Posterior cingulate gyrus (tissue), 11 donors: ENCODE measurements at regions not wholly inside any gene's neighbourhood (a gene's known extent, or its start where the extent isn't known, plus 50 kb on each side); places are given as distances from the start of the nearest gene placed in this dataset.
"Not testable (repeated sequence)": the region's sequence is repeated elsewhere in the genome, so short reads cannot be mapped to it uniquely, and the experiment has no call there.

Experiments
- DNase-seq, 10 donors: peaks; one replicate each; pipeline versions ENCODE4 v3.0.0 to v3.0.0-alpha.2; 2020 to 2021; ENCODE audit warnings: mixed read lengths in 3 of 10
- intact Hi-C: fragments of 100-400 bp; cut with DNase I; formaldehyde crosslinking; loops from one replicate; pipeline ENCODE4 v1.15.1; 2023

- DNase-seq, intact Hi-C loops: not testable (repeated sequence)
These were observed 890.3 kb upstream of the GOT2 start for GRCh38 chr16:59624381-59624780.

- no peak for DNase-seq
- intact Hi-C loops = no loop called here
These were observed 880.5 kb upstream of the GOT2 start for GRCh38 chr16:59614466-59615240.

- intact Hi-C loops, DNase-seq: not testable (repeated sequence)
These were observed 878.9 kb upstream of the GOT2 start for GRCh38 chr16:59612910-59613620.

- no peak for DNase-seq
- intact Hi-C loops = no loop called here
These were observed 878.0 kb upstream of the GOT2 start for GRCh38 chr16:59612094-59612493.

- no peak for DNase-seq
- intact Hi-C loops = no loop called here
These were observed 877.4 kb upstream of the GOT2 start for GRCh38 chr16:59611556-59611955.

GRCh38 chr16:59605706-59606105, 871.6 kb upstream of the GOT2 start:
- intact Hi-C loops = no loop called here
- no peak for DNase-seq

- DNase-seq = no peak
- intact Hi-C loops = no loop called here
These were observed 870.2 kb upstream of the GOT2 start for GRCh38 chr16:59604354-59604753.

- intact Hi-C loops = no loop called here
- DNase-seq = peak in 5 of 10 donors; percentile 5 to 65 (median 26)
These were observed 867.3 kb upstream of the GOT2 start for GRCh38 chr16:59601452-59601851.

- DNase-seq = no peak
- intact Hi-C loops = no loop called here
These were observed 863.2 kb upstream of the GOT2 start for GRCh38 chr16:59597269-59597668.

GRCh38 chr16:59596693-59597092, 862.6 kb upstream of the GOT2 start:
- no peak for DNase-seq
- intact Hi-C loops = no loop called here

GRCh38 chr16:59593194-59593661, 859.1 kb upstream of the GOT2 start:
- no peak for DNase-seq
- intact Hi-C loops = no loop called here

GRCh38 chr16:59591480-59591879, 857.4 kb upstream of the GOT2 start:
- intact Hi-C loops = no loop called here

GRCh38 chr16:59590845-59591244, 856.7 kb upstream of the GOT2 start:
- intact Hi-C loops = no loop called here
- no peak for DNase-seq

More at GRCh38 chr16:59591480-59591879, 857.4 kb upstream of the GOT2 start:
- no peak for DNase-seq

- intact Hi-C loops = no loop called here
- no peak for DNase-seq
These were observed 852.2 kb upstream of the GOT2 start for GRCh38 chr16:59586331-59586730.

GRCh38 chr16:59574296-59574695, 840.2 kb upstream of the GOT2 start:
- DNase-seq = no peak
- intact Hi-C loops = no loop called here

- intact Hi-C loops = no loop called here
- DNase-seq = no peak
These were observed 839.6 kb upstream of the GOT2 start for GRCh38 chr16:59573528-59574271.

GRCh38 chr16:59567496-59567895, 833.4 kb upstream of the GOT2 start:
- intact Hi-C loops = no loop called here
- no peak for DNase-seq

GRCh38 chr16:59566446-59566845, 832.3 kb upstream of the GOT2 start:
- intact Hi-C loops = no loop called here
- no peak for DNase-seq

GRCh38 chr16:59558679-59559078, 824.6 kb upstream of the GOT2 start:
- intact Hi-C loops = no loop called here
- no peak for DNase-seq

- DNase-seq = no peak
- intact Hi-C loops = no loop called here
These were observed 818.0 kb upstream of the GOT2 start for GRCh38 chr16:59552164-59552563.

- DNase-seq = no peak
- intact Hi-C loops = no loop called here
These were observed 811.6 kb upstream of the GOT2 start for GRCh38 chr16:59545721-59546120.
